Dendritic cell treated with granulocyte-macrophage colony-stimulating factor and Interleukin-4, amounts not matched to agents 40 ng/mL and 50 ng/mL, for 4 days (primary cell): ENCODE measurements at regions not wholly inside any gene's neighbourhood (a gene's known extent, or its start where the extent isn't known, plus 50 kb on each side); places are given as distances from the start of the nearest gene placed in this dataset.
"Not testable (repeated sequence)": the region's sequence is repeated elsewhere in the genome, so short reads cannot be mapped to it uniquely, and the experiment has no call there.

Experiments used
- H3K27ac Mint-ChIP-seq: one replicate; pipeline ENCODE4 v1.8.0; 2022; ENCODE audit warnings: mild to moderate bottlenecking, mixed read lengths
- H3K27me3 Mint-ChIP-seq: one replicate; pipeline ENCODE4 v1.8.0; 2022; ENCODE audit warnings: mild to moderate bottlenecking, mixed read lengths
- H3K36me3 Mint-ChIP-seq: one replicate; pipeline ENCODE4 v1.8.0; 2022; ENCODE audit warnings: low read depth, mixed read lengths
- H3K4me1 Mint-ChIP-seq: one replicate; pipeline ENCODE4 v1.8.0; 2022; ENCODE audit warnings: low read depth, mixed read lengths
- H3K4me3 Mint-ChIP-seq: one replicate; pipeline ENCODE4 v1.8.0; 2022; ENCODE audit warnings: mild to moderate bottlenecking, moderate library complexity, mixed read lengths
- H3K9me3 Mint-ChIP-seq: one replicate; pipeline ENCODE4 v1.8.0; 2022; ENCODE audit warnings: mixed read lengths
- intact Hi-C: fragments of 100-400 bp; cut with micrococcal nuclease; formaldehyde crosslinking; loops from one replicate; pipeline ENCODE4 v1.15.0; 2022

DNA sequence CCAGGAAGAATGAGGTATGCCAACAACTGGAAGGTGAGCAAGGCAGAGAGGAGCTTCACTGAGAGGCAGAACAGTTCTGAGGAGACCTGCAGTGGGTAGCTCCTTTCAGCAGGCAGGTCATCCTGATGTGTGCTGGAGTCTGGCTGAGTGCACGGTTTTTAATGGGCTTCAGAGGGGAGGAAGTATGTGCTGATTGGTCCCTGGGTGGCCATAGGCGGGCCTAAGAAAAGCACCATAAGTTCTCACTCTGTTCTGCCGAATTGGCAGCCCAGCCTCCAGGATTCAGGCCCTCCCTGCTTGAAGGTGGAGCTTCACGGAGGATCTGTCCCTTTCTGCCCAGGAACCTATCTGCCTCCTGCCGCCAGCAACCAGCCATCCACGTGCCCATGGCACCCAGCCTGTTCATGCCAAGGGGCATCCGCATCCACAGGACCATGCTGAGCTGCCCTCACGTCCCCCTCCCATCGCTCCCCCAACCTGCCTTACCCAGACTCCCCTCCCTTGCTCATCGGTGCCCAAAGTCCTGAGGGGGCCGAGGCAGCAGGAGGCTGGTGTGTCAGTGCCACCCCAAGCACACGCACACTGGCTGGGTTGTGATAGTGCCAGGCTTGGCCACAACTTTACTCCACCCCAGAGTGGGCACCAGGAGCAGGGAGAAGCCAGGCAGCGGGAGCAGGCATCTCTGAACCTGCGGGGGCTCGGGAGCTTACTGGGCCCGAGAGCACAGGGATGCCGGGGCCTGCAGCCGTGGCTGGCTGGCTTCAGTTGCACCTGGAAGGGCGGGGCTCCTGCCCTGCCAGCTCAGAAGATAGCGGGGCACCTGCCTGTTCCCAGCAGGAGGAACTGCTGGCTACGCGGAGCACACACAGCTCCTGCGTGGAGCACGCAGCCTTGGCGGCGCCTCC lies 608.4 kb upstream of the FOXG1 start:
- intact Hi-C loops: no loop called here
- Mint-ChIP-seq H3K27ac (no peak overlapping the region), H3K36me3 (no peaks in the 10 kb centered on the region), H3K27me3 (no peaks in the 10 kb centered on the region), H3K9me3 (no peaks in the 10 kb centered on the region), H3K4me3 (no peak overlapping the region), H3K4me1 (no peaks in the 10 kb centered on the region)

DNA sequence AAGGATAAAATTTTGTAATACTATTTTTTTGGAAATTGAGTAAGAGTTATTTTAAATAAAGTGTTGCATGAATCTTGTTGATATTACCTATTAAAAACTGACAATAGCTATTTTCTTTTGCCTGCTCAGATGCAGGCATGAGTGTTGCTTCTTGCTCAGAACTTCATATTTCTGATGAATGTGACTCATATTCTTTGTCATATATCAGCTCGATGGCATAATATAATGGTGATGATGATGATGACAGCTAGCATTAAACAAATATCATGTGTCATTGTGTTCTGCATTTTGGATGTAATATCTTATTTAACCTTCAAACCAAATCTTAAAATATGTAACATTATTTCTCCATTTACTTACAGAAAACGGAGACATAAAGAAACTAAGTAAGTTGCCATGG lies 605.5 kb upstream of the FOXG1 start:
- Mint-ChIP-seq H3K27ac (no peak overlapping the region), H3K36me3 (no peaks in the 10 kb centered on the region), H3K4me3 (no peak overlapping the region), H3K27me3 (no peaks in the 10 kb centered on the region), H3K4me1 (no peaks in the 10 kb centered on the region), H3K9me3 (no peaks in the 10 kb centered on the region)
- intact Hi-C loops: no loop called here

DNA sequence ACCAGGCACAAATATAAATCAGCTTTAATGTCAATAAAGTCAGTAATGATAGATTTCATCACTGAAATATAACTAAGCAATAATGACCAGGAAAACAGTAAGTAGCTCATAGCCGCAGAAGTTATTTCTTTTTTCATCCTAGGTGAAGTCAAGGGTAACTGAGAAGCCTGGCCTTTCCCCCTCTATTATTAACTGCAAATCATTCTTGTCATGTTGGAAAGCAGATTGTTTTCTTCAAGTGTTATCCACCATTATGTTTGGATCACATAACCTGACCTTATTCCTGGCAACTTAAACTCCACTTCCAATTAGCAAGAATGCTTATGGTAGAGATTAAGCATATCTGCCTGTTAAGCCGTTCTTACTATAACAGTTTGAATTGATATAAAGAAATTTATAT lies 603.4 kb upstream of the FOXG1 start:
- Mint-ChIP-seq H3K27ac (no peak overlapping the region), H3K9me3 (peaks cover under 1% of the 10 kb centered on the region), H3K36me3 (no peaks in the 10 kb centered on the region), H3K27me3 (no peaks in the 10 kb centered on the region), H3K4me1 (no peaks in the 10 kb centered on the region), H3K4me3 (no peak overlapping the region)
- intact Hi-C loops: no loop called here

DNA sequence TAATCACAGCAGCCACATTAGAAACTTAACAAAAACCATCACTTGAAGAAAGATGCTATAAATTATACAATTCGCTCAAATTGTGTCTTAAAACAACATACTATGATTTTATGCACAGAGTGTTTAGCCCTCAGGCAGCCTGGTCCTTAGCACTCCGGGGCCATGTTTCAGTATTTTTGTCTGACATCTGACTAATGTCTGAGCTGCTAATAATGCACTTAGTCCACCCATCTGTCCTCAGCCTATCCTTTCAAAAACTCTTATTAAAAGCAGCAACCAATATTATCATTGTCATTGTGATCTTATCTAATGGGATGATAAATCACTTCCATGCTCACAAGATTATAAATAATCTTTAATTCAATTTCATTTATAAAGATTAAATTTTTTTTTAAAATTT lies 602.7 kb upstream of the FOXG1 start:
- H3K9me3 Mint-ChIP-seq: peaks cover 7% of the 10 kb centered on the region
- no peak overlapping the region for H3K4me3 Mint-ChIP-seq
- intact Hi-C loops: no loop called here
- no peaks in the 10 kb centered on the region for H3K4me1 Mint-ChIP-seq
- H3K27ac Mint-ChIP-seq: no peak overlapping the region
- H3K36me3 Mint-ChIP-seq: no peaks in the 10 kb centered on the region
- H3K27me3 Mint-ChIP-seq: no peaks in the 10 kb centered on the region

DNA sequence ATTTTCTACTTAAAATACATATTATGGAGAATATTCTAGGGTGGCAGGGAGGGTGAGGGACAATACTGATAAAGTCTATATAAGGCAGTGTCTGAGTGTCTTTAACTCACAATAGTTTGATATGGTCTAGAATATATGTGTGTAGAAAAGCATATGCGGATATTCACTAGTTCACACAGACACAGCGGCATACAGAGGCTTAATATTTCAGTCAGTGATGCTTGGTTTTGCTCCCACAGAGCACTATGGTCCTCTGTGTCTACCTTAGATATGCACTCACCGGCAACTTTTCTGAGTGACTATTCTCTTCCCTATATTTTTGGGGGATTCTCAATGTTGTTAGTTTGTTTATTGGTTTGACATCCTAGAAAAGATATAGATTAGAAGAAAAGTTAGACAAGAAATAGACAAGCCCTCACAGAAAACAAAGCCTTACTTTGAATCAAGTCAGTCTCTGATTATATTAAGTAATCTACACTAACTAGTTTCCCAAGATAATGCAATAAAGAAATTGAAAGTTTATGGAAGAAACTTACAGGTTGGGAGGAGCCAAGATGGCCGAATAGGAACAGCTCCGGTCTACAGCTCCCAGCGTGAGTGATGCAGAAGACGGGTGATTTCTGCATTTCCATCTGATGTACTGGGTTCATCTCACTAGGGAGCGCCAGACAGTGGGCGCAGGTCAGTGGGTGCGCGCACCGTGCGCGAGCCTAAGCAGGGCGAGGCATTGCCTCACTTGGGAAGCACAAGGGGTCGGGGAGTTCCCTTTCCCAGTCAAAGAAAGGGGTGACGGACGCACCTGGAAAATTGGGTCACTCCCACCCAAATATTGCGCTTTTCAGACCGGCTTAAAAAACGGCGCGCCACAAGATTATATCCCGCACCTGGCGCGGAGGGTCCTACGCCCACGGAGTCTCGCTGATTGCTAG lies 578.4 kb upstream of the FOXG1 start:
- H3K4me1 Mint-ChIP-seq, H3K9me3 Mint-ChIP-seq, H3K27me3 Mint-ChIP-seq, H3K36me3 Mint-ChIP-seq, H3K27ac Mint-ChIP-seq, intact Hi-C loops, H3K4me3 Mint-ChIP-seq: not testable (repeated sequence)

DNA sequence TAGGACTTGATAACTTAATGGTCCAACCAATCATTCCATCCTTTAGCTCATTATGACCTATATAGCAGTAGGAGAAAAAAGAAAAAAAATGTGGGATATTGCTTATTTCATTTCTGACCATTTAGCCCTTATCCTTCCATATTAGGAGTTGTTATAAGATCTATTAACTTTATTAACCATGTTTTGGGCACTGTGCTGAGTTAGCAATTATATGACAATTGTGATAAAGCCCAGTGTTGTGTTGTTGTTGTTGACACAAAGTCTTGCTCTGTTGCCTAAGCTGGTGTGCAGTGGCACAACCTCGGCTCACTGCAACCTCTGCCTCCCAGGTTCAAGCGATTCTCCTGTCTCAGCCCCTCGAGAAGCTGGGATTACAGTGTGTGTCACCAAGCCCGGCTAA lies 569.7 kb upstream of the FOXG1 start:
- Mint-ChIP-seq H3K4me1 (no peaks in the 10 kb centered on the region), H3K9me3 (no peaks in the 10 kb centered on the region), H3K36me3 (no peaks in the 10 kb centered on the region), H3K4me3 (no peak overlapping the region), H3K27ac (no peak overlapping the region), H3K27me3 (no peaks in the 10 kb centered on the region)
- intact Hi-C loops: no loop called here

DNA sequence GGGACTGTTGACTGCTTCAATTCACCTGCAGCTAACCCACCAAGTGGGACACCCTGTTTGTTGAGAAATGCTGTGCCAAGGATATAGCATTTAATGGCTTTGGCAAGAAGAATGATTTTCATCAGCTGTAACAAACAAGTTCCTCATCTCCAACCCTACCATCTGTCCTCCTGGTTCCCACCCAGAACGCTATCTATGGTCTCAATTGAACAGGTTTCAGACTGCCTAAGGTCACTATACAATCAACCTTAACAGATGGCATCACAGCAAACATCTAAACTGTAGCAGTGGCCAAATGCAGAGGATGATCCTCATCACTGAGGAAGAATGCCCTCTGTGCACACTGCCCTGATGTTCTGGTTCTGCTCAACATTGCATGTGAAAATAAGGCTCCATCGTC lies 546.2 kb upstream of the FOXG1 start:
- Mint-ChIP-seq H3K4me1 (no peaks in the 10 kb centered on the region), H3K9me3 (no peaks in the 10 kb centered on the region), H3K36me3 (no peaks in the 10 kb centered on the region), H3K27me3 (no peaks in the 10 kb centered on the region), H3K27ac (no peak overlapping the region), H3K4me3 (no peak overlapping the region)
- intact Hi-C loops: no loop called here

DNA sequence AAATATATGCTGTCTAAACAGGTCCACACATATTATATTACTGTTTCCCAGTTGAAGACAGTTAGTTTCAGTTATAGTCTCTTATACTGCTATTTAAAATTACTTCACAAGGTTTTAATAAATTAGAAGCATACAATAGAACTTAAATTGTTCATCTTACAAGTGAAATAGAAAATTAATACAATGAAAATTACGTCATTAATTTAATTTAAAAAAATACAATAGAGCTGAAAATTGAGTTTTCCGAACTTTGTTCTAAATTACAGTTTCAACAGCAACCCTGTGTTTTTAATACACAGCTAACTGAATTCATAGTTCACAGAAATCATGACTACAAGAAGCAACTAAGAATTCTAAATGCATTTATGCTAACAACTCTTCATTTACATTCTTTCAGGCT lies 525.7 kb upstream of the FOXG1 start:
- peaks cover 16% of the 10 kb centered on the region for H3K9me3 Mint-ChIP-seq
- no peak overlapping the region for H3K27ac Mint-ChIP-seq
- no peaks in the 10 kb centered on the region for H3K36me3 Mint-ChIP-seq
- H3K27me3 Mint-ChIP-seq: no peaks in the 10 kb centered on the region
- intact Hi-C loops: no loop called here
- no peak overlapping the region for H3K4me3 Mint-ChIP-seq
- no peaks in the 10 kb centered on the region for H3K4me1 Mint-ChIP-seq

DNA sequence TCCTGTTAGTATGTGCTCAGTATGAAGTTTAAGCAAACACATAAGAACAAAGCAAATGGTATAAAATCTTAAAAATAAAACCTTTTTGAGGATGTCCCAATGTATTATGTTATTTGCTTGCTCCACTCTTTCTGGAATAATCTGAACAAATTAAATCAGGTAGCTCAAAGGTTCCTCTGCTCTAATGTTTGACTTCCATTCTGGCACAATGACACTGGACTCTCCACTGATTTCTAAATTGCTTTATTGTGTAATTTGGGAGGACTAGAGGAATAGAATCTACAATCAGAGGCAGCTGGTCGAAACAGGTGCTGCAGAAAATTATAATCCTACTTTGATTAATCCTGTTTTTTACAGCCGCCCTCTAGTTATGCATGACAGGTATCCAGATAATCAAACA lies 523.7 kb upstream of the FOXG1 start:
- intact Hi-C loops: no loop called here
- H3K4me1 Mint-ChIP-seq: no peaks in the 10 kb centered on the region
- no peak overlapping the region for H3K27ac Mint-ChIP-seq
- no peaks in the 10 kb centered on the region for H3K27me3 Mint-ChIP-seq
- H3K36me3 Mint-ChIP-seq: no peaks in the 10 kb centered on the region
- no peak overlapping the region for H3K4me3 Mint-ChIP-seq
- peaks cover 13% of the 10 kb centered on the region for H3K9me3 Mint-ChIP-seq

DNA sequence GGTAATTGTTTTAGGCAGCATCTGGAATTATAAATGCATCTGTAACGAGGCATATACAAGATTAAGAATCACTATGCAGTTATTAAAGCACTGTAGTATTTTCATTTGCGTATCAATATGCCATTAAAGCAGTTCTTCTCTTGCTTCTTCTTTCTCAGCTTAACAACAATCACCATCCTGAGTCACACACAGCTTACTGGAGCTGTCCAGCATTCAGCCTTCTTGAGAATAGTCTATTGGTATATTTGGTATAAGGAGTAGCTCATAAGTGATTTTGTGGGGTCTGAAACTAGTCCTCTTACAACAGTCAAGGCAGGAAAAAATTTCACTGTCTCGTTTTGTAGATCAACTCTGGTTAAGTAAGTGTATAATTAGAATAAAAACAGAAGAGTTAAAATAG lies 523.0 kb upstream of the FOXG1 start:
- intact Hi-C loops: no loop called here
- H3K27ac Mint-ChIP-seq: no peak overlapping the region
- peaks cover 15% of the 10 kb centered on the region for H3K9me3 Mint-ChIP-seq
- no peaks in the 10 kb centered on the region for H3K4me1 Mint-ChIP-seq
- H3K36me3 Mint-ChIP-seq: no peaks in the 10 kb centered on the region
- no peak overlapping the region for H3K4me3 Mint-ChIP-seq
- H3K27me3 Mint-ChIP-seq: no peaks in the 10 kb centered on the region

DNA sequence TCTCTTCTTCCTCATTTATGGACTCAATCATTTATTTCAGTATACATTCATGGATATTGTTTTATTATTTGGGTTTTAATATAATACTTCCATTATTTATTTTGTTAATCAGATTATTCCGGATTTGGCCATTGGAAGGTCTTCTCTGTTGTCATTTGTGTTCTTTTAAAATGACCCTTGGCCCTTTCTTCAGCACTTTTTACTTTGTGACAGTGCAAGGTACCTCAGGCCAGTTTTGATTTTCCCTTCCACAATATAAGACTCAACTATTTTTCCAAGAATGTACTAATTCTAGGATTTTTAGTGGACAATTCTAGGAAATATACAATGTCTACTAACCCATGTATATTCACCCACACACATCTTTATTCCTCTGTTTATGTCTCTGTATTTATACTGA lies 521.4 kb upstream of the FOXG1 start:
- no peak overlapping the region for H3K4me3 Mint-ChIP-seq
- peaks cover 21% of the 10 kb centered on the region for H3K9me3 Mint-ChIP-seq
- no peaks in the 10 kb centered on the region for H3K27me3 Mint-ChIP-seq
- no peaks in the 10 kb centered on the region for H3K4me1 Mint-ChIP-seq
- H3K27ac Mint-ChIP-seq: no peak overlapping the region
- intact Hi-C loops: no loop called here
- H3K36me3 Mint-ChIP-seq: no peaks in the 10 kb centered on the region

DNA sequence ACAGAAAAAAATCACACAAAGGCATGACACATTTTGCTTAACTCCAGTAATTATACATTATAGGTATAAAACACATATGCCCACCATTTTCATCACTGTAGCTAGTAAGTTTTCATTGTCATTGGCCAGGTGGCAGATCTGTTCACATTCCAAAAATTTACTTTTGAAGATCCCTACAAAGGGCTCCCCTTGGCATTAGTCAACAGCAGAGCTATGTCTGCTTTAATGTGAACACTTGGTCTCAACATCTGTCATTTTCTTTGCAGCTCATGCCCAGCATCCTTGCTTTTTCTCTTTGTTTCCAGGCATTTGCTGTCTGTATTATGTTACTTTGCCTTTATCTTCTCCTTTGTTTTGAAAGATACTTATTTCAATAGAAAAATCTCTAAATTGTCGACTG lies 519.1 kb upstream of the FOXG1 start:
- H3K36me3 Mint-ChIP-seq: no peaks in the 10 kb centered on the region
- no peaks in the 10 kb centered on the region for H3K4me1 Mint-ChIP-seq
- no peaks in the 10 kb centered on the region for H3K27me3 Mint-ChIP-seq
- no peak overlapping the region for H3K4me3 Mint-ChIP-seq
- peaks cover 37% of the 10 kb centered on the region for H3K9me3 Mint-ChIP-seq
- intact Hi-C loops: no loop called here
- no peak overlapping the region for H3K27ac Mint-ChIP-seq

DNA sequence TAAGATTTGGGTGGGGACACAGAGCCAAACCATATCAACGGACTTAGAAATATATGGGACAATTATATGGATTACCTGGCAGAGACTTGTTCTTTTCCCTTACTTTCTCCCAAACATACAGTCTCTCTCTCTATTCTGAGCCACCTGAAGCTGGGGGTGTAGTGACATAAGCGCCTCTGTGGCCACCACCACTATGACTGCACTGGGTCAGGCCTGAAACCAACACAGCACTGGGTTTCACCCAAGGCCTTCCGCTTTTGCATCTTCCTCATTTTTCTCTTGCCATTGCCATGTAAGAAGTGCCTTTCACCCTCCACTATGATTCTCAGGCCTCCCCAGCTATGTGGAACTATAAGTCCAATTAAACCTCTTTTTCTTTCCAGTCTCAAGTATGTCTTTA lies 514.5 kb upstream of the FOXG1 start:
- H3K27me3 Mint-ChIP-seq, intact Hi-C loops, H3K4me3 Mint-ChIP-seq, H3K36me3 Mint-ChIP-seq, H3K27ac Mint-ChIP-seq, H3K4me1 Mint-ChIP-seq: not testable (repeated sequence)
- H3K9me3 Mint-ChIP-seq: peaks cover 43% of the 10 kb centered on the region

DNA sequence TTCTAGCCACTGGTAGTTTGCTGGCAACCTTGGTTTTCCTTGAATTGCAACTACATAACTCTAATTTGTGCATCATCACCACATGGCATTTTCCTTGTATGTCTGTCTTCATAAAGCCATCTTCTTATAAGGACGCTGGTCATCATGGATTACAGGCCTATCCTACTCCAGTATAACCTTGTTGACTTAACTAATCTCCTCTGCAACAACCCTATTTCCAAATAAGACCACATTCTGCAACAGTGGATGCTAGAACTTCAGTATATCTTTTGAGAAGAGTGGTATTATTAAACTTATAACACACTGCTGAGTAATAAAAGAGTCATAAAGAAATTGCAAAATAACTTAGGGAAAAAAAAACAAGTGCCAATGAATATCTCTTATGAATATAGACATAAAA lies 511.8 kb upstream of the FOXG1 start:
- H3K27ac Mint-ChIP-seq: no peak overlapping the region
- peaks cover 27% of the 10 kb centered on the region for H3K9me3 Mint-ChIP-seq
- no peak overlapping the region for H3K4me3 Mint-ChIP-seq
- H3K4me1 Mint-ChIP-seq: no peaks in the 10 kb centered on the region
- no peaks in the 10 kb centered on the region for H3K36me3 Mint-ChIP-seq
- no peaks in the 10 kb centered on the region for H3K27me3 Mint-ChIP-seq
- intact Hi-C loops: no loop called here
